ENCODE measurements at regions not wholly inside any gene's neighbourhood (a gene's known extent, or its start where the extent isn't known, plus 50 kb on each side); places are given as distances from the start of the nearest gene placed in this dataset.

- no peaks in the 10 kb centered on the region for H4K20me1 ChIP-seq (ENCODE audit: control insufficient read depth, insufficient read depth, low read depth, low read length)
- H3K27ac ChIP-seq (ENCODE audit: low read depth, low read length) = no peak overlapping the region
- no peaks in the 10 kb centered on the region for H3K36me3 ChIP-seq (ENCODE audit: control insufficient read depth, low read length)
- no peaks in the 10 kb centered on the region for H3K4me1 ChIP-seq (ENCODE audit: control insufficient read depth, low read length)
- TF ChIP-seq, protein P1, sequence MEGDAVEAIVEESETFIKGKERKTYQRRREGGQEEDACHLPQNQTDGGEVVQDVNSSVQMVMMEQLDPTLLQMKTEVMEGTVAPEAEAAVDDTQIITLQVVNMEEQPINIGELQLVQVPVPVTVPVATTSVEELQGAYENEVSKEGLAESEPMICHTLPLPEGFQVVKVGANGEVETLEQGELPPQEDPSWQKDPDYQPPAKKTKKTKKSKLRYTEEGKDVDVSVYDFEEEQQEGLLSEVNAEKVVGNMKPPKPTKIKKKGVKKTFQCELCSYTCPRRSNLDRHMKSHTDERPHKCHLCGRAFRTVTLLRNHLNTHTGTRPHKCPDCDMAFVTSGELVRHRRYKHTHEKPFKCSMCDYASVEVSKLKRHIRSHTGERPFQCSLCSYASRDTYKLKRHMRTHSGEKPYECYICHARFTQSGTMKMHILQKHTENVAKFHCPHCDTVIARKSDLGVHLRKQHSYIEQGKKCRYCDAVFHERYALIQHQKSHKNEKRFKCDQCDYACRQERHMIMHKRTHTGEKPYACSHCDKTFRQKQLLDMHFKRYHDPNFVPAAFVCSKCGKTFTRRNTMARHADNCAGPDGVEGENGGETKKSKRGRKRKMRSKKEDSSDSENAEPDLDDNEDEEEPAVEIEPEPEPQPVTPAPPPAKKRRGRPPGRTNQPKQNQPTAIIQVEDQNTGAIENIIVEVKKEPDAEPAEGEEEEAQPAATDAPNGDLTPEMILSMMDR (IDR thresholded peaks at IDR 0.05; ENCODE audit: low read depth, low read length, poor library complexity, severe bottlenecking) = no peak
- no peak for TF ChIP-seq EZH2phosphoT487 (IDR thresholded peaks at IDR 0.05; ENCODE audit: borderline replicate concordance, low read length)
- 0 out of 2 replicates have a peak, but pooled peaks cover 4% of the 10 kb centered on the region for H3K27me3 ChIP-seq (ENCODE audit: control insufficient read depth, low read length)
- no peak overlapping the region for H3K4me2 ChIP-seq (ENCODE audit: low read length)
- H3K9me3 ChIP-seq (ENCODE audit: control insufficient read depth, insufficient read depth, low read length) = no peaks in the 10 kb centered on the region
- no peaks in the 10 kb centered on the region for H3K9me2 ChIP-seq (replicated peaks; ENCODE audit: control insufficient read depth, low read length)
- no peaks in the 10 kb centered on the region for H3F3A ChIP-seq (ENCODE audit: control insufficient read depth, insufficient read depth)
- no peaks in the 10 kb centered on the region for H3K79me2 ChIP-seq (ENCODE audit: control insufficient read depth, low read length)
- no peak overlapping the region for H3K4me3 ChIP-seq (ENCODE audit: low read length)
Measured at GRCh38 chr7:155874411-155874810, 62.1 kb upstream of the SHH start.

- Histone ChIP-seq H3K9me3 (ENCODE audit: control insufficient read depth, insufficient read depth, low read length) (no peaks in the 10 kb centered on the region), H3K4me2 (ENCODE audit: low read length) (no peak overlapping the region), H3K4me1 (ENCODE audit: control insufficient read depth, low read length) (no peaks in the 10 kb centered on the region), H3K27ac (ENCODE audit: low read depth, low read length) (no peak overlapping the region), H3K27me3 (ENCODE audit: control insufficient read depth, low read length) (0 out of 2 replicates have a peak, but pooled peaks cover 4% of the 10 kb centered on the region), H3K4me3 (ENCODE audit: low read length) (no peak overlapping the region), H3K79me2 (ENCODE audit: control insufficient read depth, low read length) (no peaks in the 10 kb centered on the region), H3K9me2 (replicated peaks; ENCODE audit: control insufficient read depth, low read length) (no peaks in the 10 kb centered on the region), H3F3A (ENCODE audit: control insufficient read depth, insufficient read depth) (no peaks in the 10 kb centered on the region), H4K20me1 (ENCODE audit: control insufficient read depth, insufficient read depth, low read depth, low read length) (no peaks in the 10 kb centered on the region), H3K36me3 (ENCODE audit: control insufficient read depth, low read length) (no peaks in the 10 kb centered on the region)
- TF ChIP-seq EZH2phosphoT487 (IDR thresholded peaks at IDR 0.05; ENCODE audit: borderline replicate concordance, low read length) = no peak
- TF ChIP-seq, protein P1 (IDR thresholded peaks at IDR 0.05; ENCODE audit: low read depth, low read length, poor library complexity, severe bottlenecking) = no peak
Measured at GRCh38 chr7:155874010-155874409, 61.7 kb upstream of the SHH start.

DNA sequence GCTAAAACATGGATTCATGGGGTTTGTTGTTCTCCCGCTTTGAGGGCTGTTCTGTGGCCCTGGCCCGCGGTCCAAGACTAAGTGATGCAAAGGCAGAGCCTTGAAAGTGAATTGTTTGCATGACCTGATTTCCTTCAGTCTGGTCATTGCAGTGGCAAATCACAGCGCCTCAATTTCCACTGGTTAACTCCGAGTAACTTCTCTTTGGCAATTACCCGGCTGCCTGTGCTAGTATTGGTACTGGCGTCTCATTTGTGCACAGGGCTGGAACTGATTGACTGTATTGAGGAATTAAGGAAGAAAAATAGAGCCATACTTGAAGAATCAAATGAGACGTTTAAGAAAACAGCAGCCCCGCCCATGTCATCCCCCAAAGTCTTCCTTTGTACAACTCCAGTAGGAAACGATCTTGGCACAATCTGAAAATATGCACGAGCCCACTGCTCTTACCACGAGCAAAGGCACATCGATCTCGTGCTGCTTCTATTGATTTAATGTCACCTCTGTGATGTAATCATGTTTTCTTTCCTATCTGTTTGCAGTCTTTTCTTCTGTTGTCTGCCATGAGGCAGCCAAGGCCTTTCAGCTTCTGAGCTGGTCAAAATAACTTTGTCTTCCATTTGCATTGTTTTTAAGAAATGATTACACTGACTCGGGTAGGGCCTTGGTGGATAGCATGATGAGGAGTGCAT is 60.6 kb upstream of the SHH start:
- Histone ChIP-seq H3K27ac (ENCODE audit: low read depth, low read length) (no peak overlapping the region), H3K4me2 (ENCODE audit: low read length) (no peak overlapping the region), H4K20me1 (ENCODE audit: control insufficient read depth, insufficient read depth, low read depth, low read length) (no peaks in the 10 kb centered on the region), H3K4me1 (ENCODE audit: control insufficient read depth, low read length) (no peaks in the 10 kb centered on the region), H3K79me2 (ENCODE audit: control insufficient read depth, low read length) (no peaks in the 10 kb centered on the region), H3K36me3 (ENCODE audit: control insufficient read depth, low read length) (no peaks in the 10 kb centered on the region), H3K9me3 (ENCODE audit: control insufficient read depth, insufficient read depth, low read length) (no peaks in the 10 kb centered on the region), H3K4me3 (ENCODE audit: low read length) (no peak overlapping the region), H3K9me2 (replicated peaks; ENCODE audit: control insufficient read depth, low read length) (no peaks in the 10 kb centered on the region), H3K27me3 (ENCODE audit: control insufficient read depth, low read length) (0 out of 2 replicates have a peak, but pooled peaks cover 4% of the 10 kb centered on the region), H3F3A (ENCODE audit: control insufficient read depth, insufficient read depth) (no peaks in the 10 kb centered on the region)
- no peak for TF ChIP-seq EZH2phosphoT487 (IDR thresholded peaks at IDR 0.05; ENCODE audit: borderline replicate concordance, low read length)
- TF ChIP-seq, protein P1 (IDR thresholded peaks at IDR 0.05; ENCODE audit: low read depth, low read length, poor library complexity, severe bottlenecking) = no peak

Measured in DOHH2 (cell line).